ENCODE measurements at regions not wholly inside any gene's neighbourhood (a gene's known extent, or its start where the extent isn't known, plus 50 kb on each side); places are given as distances from the start of the nearest gene placed in this dataset.

GRCh38 chr12:118581371-118581770 is 205.0 kb downstream of the SUDS3 start:
- H3K27ac ChIP-seq (ENCODE audit: low read depth in 1 of 2, low read length in 2 of 2) = no peak overlapping the region
- peaks cover 0 to 2% (median 0%) of the 10 kb centered on the region in 7 donors for H3K9me3 Mint-ChIP-seq
- no peaks in the 10 kb centered on the region for H3K4me1 Mint-ChIP-seq
- no peaks in the 10 kb centered on the region for H3K79me2 ChIP-seq (ENCODE audit: insufficient read depth, low read length)
- intact Hi-C loops (cut with micrococcal nuclease) = no loop called here
- no peaks in the 10 kb centered on the region for H3K4me1 ChIP-seq (ENCODE audit: control insufficient read depth in 1 of 2, insufficient read depth in 2 of 2, low read length in 2 of 2)
- no peaks in the 10 kb centered on the region for H4K20me1 ChIP-seq (ENCODE audit: insufficient read depth, low read length)
- H3K36me3 ChIP-seq (replicated peaks in 1 of 2; ENCODE audit: control insufficient read depth in 1 of 2, insufficient read depth in 2 of 2, low read length in 2 of 2) = no peaks in the 10 kb centered on the region
- no peak overlapping the region for H3K4me3 Mint-ChIP-seq
- WGBS (ENCODE audit: insufficient coverage) = no CpG with 5 or more reads among the region's 1 CpG
- no peak for DNase-seq
- no peak overlapping the region for H2AFZ ChIP-seq (ENCODE audit: insufficient read depth, low read depth, low read length, poor library complexity, severe bottlenecking)
- H3K36me3 Mint-ChIP-seq = no peaks in the 10 kb centered on the region
- H3K4me3 ChIP-seq (replicated peaks in 1 of 3; ENCODE audit: low read depth in 2 of 3, low read length in 3 of 3) = no peak overlapping the region
- no peak overlapping the region for H3K9ac ChIP-seq (ENCODE audit: insufficient read depth, low read length, poor library complexity, severe bottlenecking)
- peaks cover 0 to 2% (median 0%) of the 10 kb centered on the region in 3 donors for H3K27me3 Mint-ChIP-seq (ENCODE audit: low read depth in 3 of 3)
- no peaks in the 10 kb centered on the region for H3K9me3 ChIP-seq (replicated peaks in 1 of 2; ENCODE audit: control insufficient read depth in 1 of 2, insufficient read depth in 1 of 2, low read length in 2 of 2)
- H3K27me3 ChIP-seq (ENCODE audit: control insufficient read depth in 2 of 2, insufficient read depth in 2 of 2, low read length in 2 of 2) = no peaks in the 10 kb centered on the region
- H3K27ac Mint-ChIP-seq = no peak overlapping the region
- no peak overlapping the region for H3K4me2 ChIP-seq (replicated peaks; ENCODE audit: extremely low read depth, low read length, poor library complexity, severe bottlenecking)
- no peak for TF ChIP-seq CTCF (IDR thresholded peaks at IDR 0.05)

GRCh38 chr12:118582863-118583262 is 206.5 kb downstream of the SUDS3 start:
- no peak overlapping the region for H3K9ac ChIP-seq (ENCODE audit: insufficient read depth, low read length, poor library complexity, severe bottlenecking)
- peaks cover 0 to 2% (median 0%) of the 10 kb centered on the region in 3 donors for H3K27me3 Mint-ChIP-seq (ENCODE audit: low read depth in 3 of 3)
- H3K9me3 Mint-ChIP-seq = peaks cover 0 to 3% (median 0%) of the 10 kb centered on the region in 7 donors
- no peak overlapping the region for H3K4me2 ChIP-seq (replicated peaks; ENCODE audit: extremely low read depth, low read length, poor library complexity, severe bottlenecking)
- H3K4me1 Mint-ChIP-seq = no peaks in the 10 kb centered on the region
- H3K36me3 ChIP-seq (replicated peaks in 1 of 2; ENCODE audit: control insufficient read depth in 1 of 2, insufficient read depth in 2 of 2, low read length in 2 of 2) = no peaks in the 10 kb centered on the region
- no peak for DNase-seq
- no peaks in the 10 kb centered on the region for H3K27me3 ChIP-seq (ENCODE audit: control insufficient read depth in 2 of 2, insufficient read depth in 2 of 2, low read length in 2 of 2)
- H3K27ac ChIP-seq (ENCODE audit: low read depth in 1 of 2, low read length in 2 of 2) = no peak overlapping the region
- no peaks in the 10 kb centered on the region for H3K9me3 ChIP-seq (replicated peaks in 1 of 2; ENCODE audit: control insufficient read depth in 1 of 2, insufficient read depth in 1 of 2, low read length in 2 of 2)
- TF ChIP-seq CTCF (IDR thresholded peaks at IDR 0.05) = no peak
- H4K20me1 ChIP-seq (ENCODE audit: insufficient read depth, low read length) = no peaks in the 10 kb centered on the region
- intact Hi-C loops (cut with micrococcal nuclease) = no loop called here
- 81% methylated on average over 4 of the region's 4 CpGs for WGBS (ENCODE audit: insufficient coverage)
- H3K4me3 Mint-ChIP-seq = no peak overlapping the region
- no peaks in the 10 kb centered on the region for H3K79me2 ChIP-seq (ENCODE audit: insufficient read depth, low read length)
- no peak overlapping the region for H2AFZ ChIP-seq (ENCODE audit: insufficient read depth, low read depth, low read length, poor library complexity, severe bottlenecking)
- H3K4me1 ChIP-seq (ENCODE audit: control insufficient read depth in 1 of 2, insufficient read depth in 2 of 2, low read length in 2 of 2) = no peaks in the 10 kb centered on the region
- no peaks in the 10 kb centered on the region for H3K36me3 Mint-ChIP-seq
- no peak overlapping the region for H3K27ac Mint-ChIP-seq
- H3K4me3 ChIP-seq (replicated peaks in 1 of 3; ENCODE audit: low read depth in 2 of 3, low read length in 3 of 3) = no peak overlapping the region
